GM12878 (cell line): ENCODE measurements at regions not wholly inside any gene's neighbourhood (a gene's known extent, or its start where the extent isn't known, plus 50 kb on each side); places are given as distances from the start of the nearest gene placed in this dataset.

Experiments used
- ATAC-seq: fragments of 200-7000 bp; cut with Tn5 transposase; 3 replicates; pipeline ENCODE4 v1.9.1; 2020; ENCODE audit warnings: mild to moderate bottlenecking, moderate library complexity
- BruUV-seq: library from RNA; stranded (reverse); fragments of 400-500 nt; replicated peaks from 2 replicates; lab custom pipeline; 2021; lab: Mats Ljungman, UMichigan
- CTCF ChIA-PET: fragments of 300-600 bp; sonication (Branson Sonifier 250); formaldehyde crosslinking; extraction: SDS; loops from one replicate; lab custom pipeline; 2021; ENCODE audit warnings: inconsistent platforms; lab: Yijun Ruan, JAX
- POLR2A ChIA-PET: fragments of 350-600 bp; formaldehyde crosslinking; extraction: SDS; loops from one replicate; lab custom pipeline; 2021; ENCODE audit warnings: inconsistent platforms; lab: Charles Lee
- RAD21 ChIA-PET: fragments of 300-600 bp; sonication (Branson Sonifier 250); formaldehyde crosslinking; loops from one replicate; lab custom pipeline; 2023; ENCODE audit warnings: antibody characterized with exemption; ENCODE audit not compliant: unreplicated experiment; lab: Charles Lee
- SMC1A ChIA-PET: fragments of 300-600 bp; sonication (Branson Sonifier 250); formaldehyde crosslinking; loops from one replicate; lab custom pipeline; 2023; ENCODE audit not compliant: unreplicated experiment, uncharacterized antibody; lab: Charles Lee
- DNase-seq: peaks from one replicate; pipeline ENCODE4 v3.0.0-alpha.2; 2011; ENCODE audit warnings: low read depth, low spot score
- FAIRE-seq: peaks from 3 replicates; lab custom pipeline; 2011; peaks lifted over from hg19 to GRCh38; lab: Jason Lieb, UNC
- H2AFZ ChIP-seq: 2 replicates; pipeline ENCODE4 v1.6.0; 2011; ENCODE audit warnings: low read depth, low read length, control low read depth; ENCODE audit not compliant: control insufficient read depth
- H3K27ac ChIP-seq: 2 replicates; pipeline ENCODE4 v1.5.1; 2011; ENCODE audit warnings: control low read depth; ENCODE audit not compliant: control insufficient read depth, insufficient read depth
- H3K27me3 ChIP-seq, 2 experiments: replicated peaks in 1 of 2; 2 replicates each; pipeline versions ENCODE4 v1.6.0 to v1.6.1; 2011; ENCODE audit warnings: low read length in 1 of 2; ENCODE audit not compliant: control insufficient read depth in 2 of 2, insufficient read depth in 2 of 2
- H3K36me3 ChIP-seq, 2 experiments: 2 replicates each; pipeline ENCODE4 v1.5.1; 2011; ENCODE audit warnings: low read length in 1 of 2; ENCODE audit not compliant: control insufficient read depth in 2 of 2, insufficient read depth in 2 of 2
- H3K4me1 ChIP-seq: 2 replicates; pipeline ENCODE4 v1.6.1; 2011; ENCODE audit warnings: mild to moderate bottlenecking, low read length, moderate library complexity, mixed read lengths; ENCODE audit not compliant: control insufficient read depth, insufficient read depth
- H3K4me2 ChIP-seq: 2 replicates; pipeline ENCODE4 v1.6.0; 2011; ENCODE audit warnings: control low read depth; ENCODE audit not compliant: control insufficient read depth, insufficient read depth
- H3K4me3 ChIP-seq: fragments of 200-600 bp; sonication (generic); 2 replicates; pipeline ENCODE4 v1.5.1; 2016
- H3K79me2 ChIP-seq: 2 replicates; pipeline ENCODE4 v1.6.0; 2011; ENCODE audit warnings: low read length; ENCODE audit not compliant: control insufficient read depth, insufficient read depth
- H3K9ac ChIP-seq: 2 replicates; pipeline ENCODE4 v1.8.0; 2011; ENCODE audit warnings: low read length, control low read depth, mixed read lengths; ENCODE audit not compliant: control insufficient read depth, insufficient read depth
- H3K9me3 ChIP-seq: replicated peaks from 3 replicates; pipeline ENCODE4 v1.5.1; 2011; ENCODE audit warnings: mild to moderate bottlenecking, low read length; ENCODE audit not compliant: control insufficient read depth, insufficient read depth
- H4K20me1 ChIP-seq: 2 replicates; pipeline ENCODE4 v1.6.0; 2011; ENCODE audit not compliant: control insufficient read depth, insufficient read depth
- BCL11A ChIP-seq: IDR thresholded peaks from 2 replicates; pipeline ENCODE4 v1.6.1; 2011; ENCODE audit warnings: low read depth, low read length
- MXI1 ChIP-seq: fragments of 150-350 bp; IDR thresholded peaks from 2 replicates; pipeline ENCODE4 v1.6.1; 2011; ENCODE audit warnings: low read depth, mild to moderate bottlenecking, inconsistent platforms, low read length, improper control_type of control experiment
- MYB ChIP-seq: fragments of 150-350 bp; IDR thresholded peaks from 2 replicates; pipeline ENCODE4 v1.6.1; 2014; ENCODE audit warnings: mild to moderate bottlenecking, low read depth, low read length, borderline replicate concordance
- SRF ChIP-seq, 2 experiments: IDR thresholded peaks; 2 replicates each; pipeline ENCODE4 v1.6.1; 2011; ENCODE audit warnings: low read depth in 2 of 2, low read length in 2 of 2, mild to moderate bottlenecking in 1 of 2, moderate library complexity in 1 of 2
- ZNF217 ChIP-seq: fragments of 450-650 bp; IDR thresholded peaks from 2 replicates; pipeline ENCODE4 v1.6.1; 2017; ENCODE audit warnings: antibody characterized with exemption, mild to moderate bottlenecking
- ZNF24 ChIP-seq: fragments of 450-650 bp; IDR thresholded peaks from 2 replicates; pipeline ENCODE4 v1.6.1; 2017; ENCODE audit warnings: antibody characterized with exemption, mild to moderate bottlenecking
- WGBS: methylation state at CpG from one replicate; pipeline ENCODE4 v1.1.6; 2016; ENCODE audit warnings: low lambda C conversion rate; ENCODE audit not compliant: insufficient replicate concordance, insufficient coverage; ENCODE audit errors: missing lambda C conversion rate; 5-methylcytosine and 5-hydroxymethylcytosine counted together
- in situ Hi-C: fragments of 300-500 bp; cut with MboI; formaldehyde crosslinking; loops from 9 replicates; pipeline ENCODE4 v1.14.3; 2018; ENCODE audit warnings: mixed read lengths
- intact Hi-C: fragments of 100-400 bp; cut with micrococcal nuclease; formaldehyde crosslinking; loops from one replicate; pipeline ENCODE4 v1.14.2; 2022; ENCODE audit not compliant: unreplicated experiment

DNA sequence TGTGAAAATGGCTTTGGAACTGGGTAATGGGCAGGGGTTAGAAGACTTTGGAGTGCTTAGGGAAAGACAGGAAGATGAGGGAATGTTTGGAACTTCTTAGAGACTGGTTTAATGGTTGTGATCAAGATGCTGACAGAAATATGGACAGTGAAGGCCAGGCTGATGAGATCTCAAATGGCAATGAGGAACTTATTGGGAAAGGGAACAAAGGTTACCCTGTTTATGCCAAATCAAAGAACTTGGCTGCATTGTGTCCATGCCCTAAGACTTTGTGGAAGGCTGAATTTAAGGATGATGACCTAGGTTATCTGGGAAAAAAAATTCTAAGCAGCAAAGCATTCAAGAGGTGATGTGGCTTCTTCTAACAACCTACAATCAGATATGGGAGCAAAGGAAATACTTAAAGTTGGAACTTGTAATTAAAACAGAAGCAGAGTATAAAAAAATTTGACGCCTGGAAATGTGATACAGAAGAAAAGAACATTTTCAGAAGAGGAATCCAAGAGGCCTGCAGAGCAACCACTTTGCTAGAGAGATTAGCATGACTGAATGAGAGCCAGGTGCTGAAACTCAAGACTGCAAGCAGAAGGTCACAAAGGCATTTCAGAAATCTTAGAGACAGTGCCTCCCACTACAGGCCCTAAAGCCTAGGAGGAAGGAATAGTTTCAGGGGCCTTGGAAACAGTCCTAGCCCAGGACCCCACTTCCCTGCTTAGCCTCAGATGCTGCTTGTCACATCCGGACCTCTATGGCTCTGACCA is 65.6 kb upstream of the FLRT2 start:
- no peak overlapping the region for H3K4me3 ChIP-seq
- no peak for TF ChIP-seq BCL11A
- TF ChIP-seq ZNF24 = no peak
- TF ChIP-seq ZNF217 = no peak
- TF ChIP-seq SRF (IDR thresholded peaks at IDR 0.05; ENCODE audit: low read depth in 2 of 2, low read length in 2 of 2) = no peak
- no peaks in the 10 kb centered on the region for H3K4me1 ChIP-seq
- no peaks in the 10 kb centered on the region for H3K79me2 ChIP-seq
- no peaks in the 10 kb centered on the region for H3K9me3 ChIP-seq
- H4K20me1 ChIP-seq = no peaks in the 10 kb centered on the region
- H2AFZ ChIP-seq = no peak overlapping the region
- intact Hi-C loops = no loop called here
- SMC1A ChIA-PET = no interaction called here
- in situ Hi-C loops = no loop called here
- H3K9ac ChIP-seq = no peak overlapping the region
- CTCF ChIA-PET = no interaction called here
- no peaks in the 10 kb centered on the region for H3K36me3 ChIP-seq
- FAIRE-seq (no peak), ATAC-seq (no peak), DNase-seq (no peak)
- BruUV-seq = no TSS peak
- H3K27me3 ChIP-seq = no peaks in the 10 kb centered on the region
- H3K27ac ChIP-seq = no peak overlapping the region
- WGBS = 3% methylated on average over 2 of the region's 2 CpGs
- POLR2A ChIA-PET = no interaction called here
- RAD21 ChIA-PET = no interaction called here
- no peak overlapping the region for H3K4me2 ChIP-seq

DNA sequence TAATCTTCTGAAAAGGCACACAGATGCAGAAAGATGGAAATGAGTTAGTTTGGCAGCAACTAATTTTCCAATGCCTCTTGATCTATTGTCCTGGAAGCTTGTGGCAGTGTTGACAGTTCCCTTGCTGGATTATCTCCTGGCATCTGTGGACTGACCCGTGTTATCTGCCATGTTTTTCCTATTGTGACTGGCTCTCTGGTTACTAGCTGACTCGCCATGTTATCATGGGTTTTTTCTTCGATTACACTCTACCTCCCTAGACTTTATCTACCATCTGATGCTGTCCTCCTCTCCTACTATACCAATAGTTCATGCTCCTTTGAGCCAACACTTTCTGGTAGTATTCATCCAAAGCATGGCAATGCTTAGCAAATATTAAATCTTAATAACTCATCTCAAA is 63.3 kb upstream of the FLRT2 start:
- in situ Hi-C loops = no loop called here

More for the DNA sequence above, 63.3 kb upstream of the FLRT2 start:
- WGBS = 0% methylated on average over 3 of the region's 3 CpGs
- Histone ChIP-seq H3K4me1 (no peaks in the 10 kb centered on the region), H3K27ac (no peak overlapping the region), H3K79me2 (no peaks in the 10 kb centered on the region), H3K4me3 (no peak overlapping the region), H3K36me3 (no peaks in the 10 kb centered on the region), H4K20me1 (no peaks in the 10 kb centered on the region), H3K27me3 (no peaks in the 10 kb centered on the region), H3K4me2 (no peak overlapping the region), H3K9me3 (no peaks in the 10 kb centered on the region), H3K9ac (no peak overlapping the region), H2AFZ (no peak overlapping the region)
- DNase-seq = no peak
- intact Hi-C loops = no loop called here
- no TSS peak for BruUV-seq
- RAD21 ChIA-PET = no interaction called here
- ATAC-seq = no peak
- SMC1A ChIA-PET = no interaction called here
- CTCF ChIA-PET = no interaction called here
- no peak for TF ChIP-seq MYB
- no peak for TF ChIP-seq MXI1
- POLR2A ChIA-PET = no interaction called here
- FAIRE-seq = no peak
